Activated CD4-positive, alpha-beta T cell treated with anti-CD3 and anti-CD28 coated beads, Interleukin-2, amount 10 ng/mL, durations not matched to agents 7 days and 5 days (primary cell): ENCODE measurements at regions not wholly inside any gene's neighbourhood (a gene's known extent, or its start where the extent isn't known, plus 50 kb on each side); places are given as distances from the start of the nearest gene placed in this dataset.

ENCODE experiments used
- CTCF ChIA-PET: fragments of 350-600 bp; sonication (Branson Sonifier 250); formaldehyde crosslinking; loops from one replicate; lab custom pipeline; 2021; ENCODE audit warnings: antibody characterized with exemption; lab: Charles Lee
- POLR2A ChIA-PET: fragments of 350-600 bp; sonication (Branson Sonifier 250); formaldehyde crosslinking; loops from one replicate; lab custom pipeline; 2021; ENCODE audit warnings: antibody characterized with exemption; lab: Charles Lee
- DNase-seq: peaks from one replicate; pipeline ENCODE4 v3.0.0-alpha.2; 2020
- H3K27ac Mint-ChIP-seq: one replicate; pipeline ENCODE4 v1.8.0; 2021; ENCODE audit warnings: mild to moderate bottlenecking, moderate library complexity, mixed read lengths
- H3K27me3 Mint-ChIP-seq: one replicate; pipeline ENCODE4 v1.8.0; 2021; ENCODE audit warnings: mixed read lengths
- H3K36me3 Mint-ChIP-seq: one replicate; pipeline ENCODE4 v1.8.0; 2021; ENCODE audit warnings: low read depth, mixed read lengths
- H3K4me1 Mint-ChIP-seq: one replicate; pipeline ENCODE4 v1.8.0; 2021; ENCODE audit warnings: mixed read lengths
- H3K4me3 Mint-ChIP-seq: one replicate; pipeline ENCODE4 v1.8.0; 2021; ENCODE audit warnings: mild to moderate bottlenecking, moderate library complexity, mixed read lengths
- H3K9me3 Mint-ChIP-seq: one replicate; pipeline ENCODE4 v1.8.0; 2021; ENCODE audit warnings: mixed read lengths

- Mint-ChIP-seq H3K27ac (no peak overlapping the region), H3K4me3 (no peak overlapping the region), H3K36me3 (no peaks in the 10 kb centered on the region)
Observed at GRCh38 chr5:167877114-167877722, 414.2 kb upstream of the WWC1 start.

GRCh38 chr5:167877924-167878323 is 413.5 kb upstream of the WWC1 start:
- Mint-ChIP-seq H3K4me3 (no peak overlapping the region), H3K36me3 (no peaks in the 10 kb centered on the region), H3K4me1 (no peaks in the 10 kb centered on the region), H3K27ac (no peak overlapping the region), H3K27me3 (no peaks in the 10 kb centered on the region), H3K9me3 (peaks cover 8% of the 10 kb centered on the region)
- CTCF ChIA-PET = no interaction called here
- POLR2A ChIA-PET = no interaction called here
- DNase-seq = no peak

More at GRCh38 chr5:167877114-167877722, 414.2 kb upstream of the WWC1 start:
- ChIA-PET POLR2A (no interaction called here), CTCF (no interaction called here)
- no peaks in the 10 kb centered on the region for H3K27me3 Mint-ChIP-seq
- no peaks in the 10 kb centered on the region for H3K4me1 Mint-ChIP-seq
- H3K9me3 Mint-ChIP-seq = peaks cover 6% of the 10 kb centered on the region
- no peak for DNase-seq

GRCh38 chr5:167880420-167880819 is 411.0 kb upstream of the WWC1 start:
- no peaks in the 10 kb centered on the region for H3K36me3 Mint-ChIP-seq
- CTCF ChIA-PET = no interaction called here
- no peaks in the 10 kb centered on the region for H3K27me3 Mint-ChIP-seq
- H3K4me3 Mint-ChIP-seq = no peak overlapping the region
- DNase-seq = no peak
- POLR2A ChIA-PET = no interaction called here
- H3K27ac Mint-ChIP-seq = no peak overlapping the region
- peaks cover 8% of the 10 kb centered on the region for H3K9me3 Mint-ChIP-seq
- H3K4me1 Mint-ChIP-seq = no peaks in the 10 kb centered on the region

GRCh38 chr5:167881041-167881440 is 410.4 kb upstream of the WWC1 start:
- H3K27ac Mint-ChIP-seq = no peak overlapping the region
- CTCF ChIA-PET = no interaction called here
- H3K36me3 Mint-ChIP-seq = no peaks in the 10 kb centered on the region
- no peaks in the 10 kb centered on the region for H3K27me3 Mint-ChIP-seq
- H3K9me3 Mint-ChIP-seq = peaks cover 8% of the 10 kb centered on the region
- no peaks in the 10 kb centered on the region for H3K4me1 Mint-ChIP-seq
- H3K4me3 Mint-ChIP-seq = no peak overlapping the region
- DNase-seq = no peak
- POLR2A ChIA-PET = no interaction called here

- ChIA-PET CTCF (no interaction called here), POLR2A (no interaction called here)
- Mint-ChIP-seq H3K9me3 (peaks cover 8% of the 10 kb centered on the region), H3K27me3 (no peaks in the 10 kb centered on the region), H3K36me3 (no peaks in the 10 kb centered on the region), H3K27ac (no peak overlapping the region), H3K4me1 (no peaks in the 10 kb centered on the region), H3K4me3 (no peak overlapping the region)
- no peak for DNase-seq
Observed at GRCh38 chr5:167886196-167886595, 405.2 kb upstream of the WWC1 start.

DNA sequence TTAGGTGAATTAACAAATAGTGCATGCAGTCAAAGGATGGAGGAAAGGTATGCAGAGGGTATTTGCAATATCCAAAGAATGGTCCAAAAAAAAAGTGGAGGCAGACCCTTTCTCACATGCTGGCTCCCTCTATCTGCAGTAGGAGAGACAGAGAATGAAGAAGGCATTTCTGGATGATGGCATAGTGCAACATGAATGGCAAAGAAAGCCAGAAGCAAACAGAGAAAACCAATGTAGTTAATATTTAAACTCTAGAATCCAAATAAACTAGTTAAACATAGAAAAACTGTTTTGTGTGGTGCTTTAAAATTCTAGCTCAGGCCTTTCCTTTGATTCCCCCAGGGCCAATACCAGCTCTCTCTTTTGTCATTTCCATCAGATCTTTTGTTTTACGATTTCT is 403.1 kb upstream of the WWC1 start:
- Mint-ChIP-seq H3K27me3 (no peaks in the 10 kb centered on the region), H3K4me3 (no peak overlapping the region), H3K36me3 (no peaks in the 10 kb centered on the region), H3K4me1 (no peaks in the 10 kb centered on the region), H3K9me3 (no peaks in the 10 kb centered on the region), H3K27ac (no peak overlapping the region)
- ChIA-PET POLR2A (no interaction called here), CTCF (no interaction called here)
- no peak for DNase-seq

- Mint-ChIP-seq H3K36me3 (no peaks in the 10 kb centered on the region), H3K27ac (no peak overlapping the region), H3K4me1 (no peaks in the 10 kb centered on the region), H3K9me3 (no peaks in the 10 kb centered on the region), H3K4me3 (no peak overlapping the region), H3K27me3 (no peaks in the 10 kb centered on the region)
- DNase-seq = no peak
- CTCF ChIA-PET = no interaction called here
- POLR2A ChIA-PET = no interaction called here
Observed at GRCh38 chr5:167889276-167889675, 402.2 kb upstream of the WWC1 start.

DNA sequence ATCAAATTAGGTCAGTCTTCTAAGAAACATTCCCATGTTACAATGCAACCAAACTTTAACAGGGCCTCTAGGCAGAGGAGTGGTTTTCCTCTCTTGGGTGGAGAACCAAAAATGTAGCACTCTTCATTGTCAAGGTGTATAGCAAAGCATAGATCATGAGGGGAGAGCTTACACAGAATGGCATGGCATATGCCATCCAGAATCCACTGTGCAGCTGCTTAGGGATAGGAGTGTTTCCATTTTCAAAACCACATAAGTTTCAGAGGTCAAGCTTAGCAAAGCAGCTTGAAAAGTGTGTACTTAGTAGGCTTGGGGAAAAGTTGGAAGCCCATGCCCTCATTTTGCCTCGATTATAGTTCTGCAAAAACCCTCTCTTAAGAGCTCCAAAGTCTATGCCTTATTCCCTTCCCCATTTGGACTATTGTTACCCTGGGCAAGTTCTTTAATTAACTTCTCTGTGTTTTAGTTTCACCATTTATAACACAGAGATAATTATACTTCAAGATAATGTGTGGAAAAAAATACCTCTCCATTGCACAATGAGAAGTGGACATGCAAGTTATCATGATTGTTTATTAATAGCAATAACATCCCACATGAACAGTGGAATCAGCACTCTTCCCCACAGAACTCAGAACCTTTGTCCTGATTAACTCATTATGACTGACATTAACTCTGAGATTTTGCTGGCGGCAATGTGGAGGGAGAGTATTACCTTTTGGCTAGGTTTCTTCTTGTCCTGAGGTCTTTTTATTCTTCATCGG is 398.9 kb upstream of the WWC1 start:
- POLR2A ChIA-PET = no interaction called here
- no peak overlapping the region for H3K4me3 Mint-ChIP-seq
- H3K36me3 Mint-ChIP-seq = no peaks in the 10 kb centered on the region
- H3K27ac Mint-ChIP-seq = no peak overlapping the region
- no peak for DNase-seq
- no peaks in the 10 kb centered on the region for H3K4me1 Mint-ChIP-seq
- CTCF ChIA-PET = no interaction called here
- H3K9me3 Mint-ChIP-seq = no peaks in the 10 kb centered on the region
- no peaks in the 10 kb centered on the region for H3K27me3 Mint-ChIP-seq

GRCh38 chr5:167893271-167893670 is 398.2 kb upstream of the WWC1 start:
- Mint-ChIP-seq H3K4me3 (no peak overlapping the region), H3K4me1 (no peaks in the 10 kb centered on the region), H3K9me3 (no peaks in the 10 kb centered on the region), H3K27me3 (no peaks in the 10 kb centered on the region), H3K27ac (no peak overlapping the region), H3K36me3 (no peaks in the 10 kb centered on the region)
- POLR2A ChIA-PET = no interaction called here
- DNase-seq = no peak
- CTCF ChIA-PET = no interaction called here

GRCh38 chr5:167894631-167895472 is 396.6 kb upstream of the WWC1 start:
- POLR2A ChIA-PET = no interaction called here
- Mint-ChIP-seq H3K4me1 (no peaks in the 10 kb centered on the region), H3K4me3 (no peak overlapping the region), H3K27ac (no peak overlapping the region), H3K27me3 (no peaks in the 10 kb centered on the region), H3K9me3 (no peaks in the 10 kb centered on the region), H3K36me3 (no peaks in the 10 kb centered on the region)
- CTCF ChIA-PET = no interaction called here
- no peak for DNase-seq

- POLR2A ChIA-PET = no interaction called here
- H3K27me3 Mint-ChIP-seq = no peaks in the 10 kb centered on the region
- CTCF ChIA-PET = no interaction called here
- DNase-seq = no peak
- H3K9me3 Mint-ChIP-seq = no peaks in the 10 kb centered on the region
- H3K4me3 Mint-ChIP-seq = no peak overlapping the region
- no peaks in the 10 kb centered on the region for H3K4me1 Mint-ChIP-seq
- no peaks in the 10 kb centered on the region for H3K36me3 Mint-ChIP-seq
- no peak overlapping the region for H3K27ac Mint-ChIP-seq
Observed at GRCh38 chr5:167895899-167896659, 395.4 kb upstream of the WWC1 start.

DNA sequence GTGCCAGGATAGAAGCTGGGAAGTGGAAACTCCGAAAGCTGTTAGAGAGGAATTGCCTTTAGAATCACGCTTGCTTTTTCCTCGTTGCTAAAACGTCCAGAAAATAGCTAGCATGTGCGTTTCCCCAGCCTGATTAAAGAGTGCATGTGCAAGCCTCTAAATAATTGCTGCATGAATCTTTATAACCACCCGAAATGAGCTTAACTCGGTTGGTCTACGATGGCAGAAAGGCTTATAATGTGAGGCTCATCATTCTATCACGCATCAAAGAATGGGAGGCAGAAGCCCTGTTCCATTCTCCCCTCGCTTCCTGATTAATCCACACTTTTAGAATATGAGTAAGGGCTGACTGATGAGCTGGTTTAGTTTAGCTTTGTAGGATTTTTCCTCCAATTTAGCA is 394.6 kb upstream of the WWC1 start:
- ChIA-PET CTCF (no interaction called here), POLR2A (no interaction called here)
- H3K4me1 Mint-ChIP-seq = no peaks in the 10 kb centered on the region
- no peaks in the 10 kb centered on the region for H3K9me3 Mint-ChIP-seq
- no peak overlapping the region for H3K4me3 Mint-ChIP-seq
- DNase-seq = no peak
- H3K27ac Mint-ChIP-seq = no peak overlapping the region
- H3K27me3 Mint-ChIP-seq = no peaks in the 10 kb centered on the region
- no peaks in the 10 kb centered on the region for H3K36me3 Mint-ChIP-seq

- Mint-ChIP-seq H3K9me3 (no peaks in the 10 kb centered on the region), H3K4me3 (no peak overlapping the region), H3K36me3 (no peaks in the 10 kb centered on the region), H3K27me3 (no peaks in the 10 kb centered on the region), H3K4me1 (no peaks in the 10 kb centered on the region), H3K27ac (no peak overlapping the region)
- DNase-seq = no peak
- CTCF ChIA-PET = no interaction called here
- POLR2A ChIA-PET = no interaction called here
Observed at GRCh38 chr5:167897371-167897770, 394.1 kb upstream of the WWC1 start.
